NCI-H226 (cell line): ENCODE measurements at regions not wholly inside any gene's neighbourhood (a gene's known extent, or its start where the extent isn't known, plus 50 kb on each side); places are given as distances from the start of the nearest gene placed in this dataset.
A peak's percentile ranks its signal among the peaks of the same experiment; 100 is the strongest.

ENCODE experiments used
- DNase-seq: peaks from one replicate; pipeline ENCODE4 v3.0.0-alpha.2; 2015

DNA sequence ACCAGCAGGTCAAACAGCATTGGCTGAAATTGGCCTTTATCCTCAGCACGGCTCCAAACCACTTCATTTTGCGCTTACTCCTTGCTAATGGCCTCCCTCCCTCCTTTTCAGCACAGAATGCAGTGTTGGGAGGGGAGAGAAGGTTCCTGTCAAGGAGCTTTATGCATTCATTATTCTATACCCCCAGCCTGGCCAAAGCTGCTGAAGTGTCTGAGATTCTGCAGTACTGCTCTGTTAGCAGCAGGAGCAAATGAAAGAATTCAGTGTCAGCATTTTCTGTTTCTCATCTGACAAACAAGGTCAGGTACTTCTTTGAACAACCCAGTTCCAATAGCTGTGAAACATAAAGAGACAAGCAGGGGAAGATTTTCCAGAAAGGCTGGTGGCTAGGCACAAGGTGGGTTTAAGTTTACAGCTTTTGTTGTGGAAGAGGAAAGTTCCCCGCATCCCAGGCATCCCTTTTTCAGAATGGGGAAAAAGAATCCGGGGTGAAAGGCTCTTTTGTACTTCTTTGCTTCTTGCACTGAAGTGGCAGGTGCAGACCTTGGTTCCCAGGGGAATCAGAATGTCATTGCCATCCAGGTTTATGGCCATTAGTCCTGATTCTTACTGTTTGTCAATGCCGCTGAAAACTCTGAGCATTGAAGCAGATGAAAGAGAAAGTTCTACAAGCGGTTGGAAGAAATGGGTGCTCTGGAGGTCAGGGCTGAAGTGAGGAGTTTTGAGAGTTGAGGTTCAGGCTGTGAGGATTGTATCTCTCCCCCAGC lies 109.3 kb upstream of the APC start:
- DNase-seq, result no peak

DNA sequence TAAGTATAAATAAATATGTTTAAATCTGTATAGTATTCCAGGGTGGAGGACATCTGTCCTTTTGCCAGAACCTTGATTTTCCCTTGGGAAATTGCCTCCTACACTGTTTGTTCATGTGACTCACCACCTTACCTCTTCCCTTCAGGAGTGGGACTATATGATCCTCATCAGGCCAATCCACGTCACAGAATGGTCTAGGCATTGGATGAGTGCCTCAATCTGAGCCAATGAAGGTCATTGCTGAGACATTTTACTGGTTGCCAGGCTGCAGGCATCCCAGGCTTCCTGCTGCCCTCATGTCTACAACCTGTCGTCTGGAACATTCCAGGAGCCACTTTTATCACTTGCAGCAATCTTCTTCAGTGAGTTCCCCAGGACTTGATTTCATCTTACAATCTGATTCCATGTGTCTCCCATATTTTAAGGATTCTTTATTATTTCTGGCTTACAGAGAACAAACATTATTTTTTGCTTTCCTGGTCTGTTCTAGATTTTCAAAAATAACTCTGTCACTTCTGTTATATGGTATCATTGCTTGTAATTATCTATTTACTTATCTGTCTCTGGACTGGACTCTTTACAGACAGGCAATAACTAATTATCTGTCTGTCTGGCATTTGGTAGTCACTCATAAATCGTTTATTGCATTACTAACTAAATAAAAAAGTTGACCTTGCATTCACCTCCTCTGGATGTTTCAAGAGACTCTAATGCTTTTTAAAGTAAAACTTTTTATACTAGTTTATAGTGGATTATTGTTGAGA lies 107.3 kb upstream of the APC start:
- no peak for DNase-seq

DNA sequence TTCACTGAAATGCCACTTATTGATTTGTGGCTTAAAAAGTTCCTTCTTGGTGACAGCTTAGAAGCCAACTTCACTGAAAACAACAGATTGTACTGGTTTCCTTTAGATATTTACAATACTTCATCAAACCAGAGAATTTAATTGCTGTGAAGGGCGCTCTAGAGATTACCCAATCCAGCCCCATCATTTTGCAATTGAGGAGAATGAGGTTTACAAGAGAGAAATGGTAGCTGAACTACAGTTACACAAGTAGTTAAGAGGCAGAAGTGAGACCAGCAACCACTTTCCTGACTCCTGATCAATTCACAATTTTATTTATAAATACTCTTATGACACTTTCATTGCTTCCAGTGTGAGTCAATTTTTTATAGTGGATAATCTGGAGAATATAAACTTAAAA lies 103.5 kb upstream of the APC start:
- DNase-seq, result no peak

GRCh38 chr5:112634796-112635195 lies 102.9 kb upstream of the APC start:
- no peak for DNase-seq

- no peak for DNase-seq
Measured at GRCh38 chr5:112635276-112635675, 102.4 kb upstream of the APC start.

GRCh38 chr5:112635771-112636731 lies 101.6 kb upstream of the APC start:
- DNase-seq, result no peak

DNA sequence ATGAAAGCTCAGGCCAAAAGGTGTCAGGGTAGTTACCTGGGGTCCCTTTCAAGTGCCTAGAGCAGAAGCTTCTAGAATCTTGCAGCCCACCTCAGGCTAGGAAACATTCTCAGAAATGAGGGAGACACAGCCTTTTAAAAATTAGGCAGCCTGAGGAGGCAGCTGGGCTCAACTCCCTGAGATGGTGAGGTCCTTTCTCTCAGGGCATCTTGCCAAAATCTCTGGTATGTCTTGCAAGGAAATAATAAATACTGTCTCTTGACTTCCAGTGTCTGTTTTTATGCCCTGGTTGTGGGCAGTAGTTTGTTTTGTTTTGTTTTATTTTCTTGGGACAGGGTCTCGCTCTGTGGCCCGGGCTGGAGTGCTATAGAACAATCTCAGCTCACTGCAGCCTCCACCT lies 100.9 kb upstream of the APC start:
- DNase-seq, result no peak

- DNase-seq, result no peak
Measured at GRCh38 chr5:112637343-112637742, 100.3 kb upstream of the APC start.

- DNase-seq, result no peak
Measured at GRCh38 chr5:112640546-112640945, 97.1 kb upstream of the APC start.

GRCh38 chr5:112641515-112642110 lies 96.1 kb upstream of the APC start:
- no peak for DNase-seq

DNA sequence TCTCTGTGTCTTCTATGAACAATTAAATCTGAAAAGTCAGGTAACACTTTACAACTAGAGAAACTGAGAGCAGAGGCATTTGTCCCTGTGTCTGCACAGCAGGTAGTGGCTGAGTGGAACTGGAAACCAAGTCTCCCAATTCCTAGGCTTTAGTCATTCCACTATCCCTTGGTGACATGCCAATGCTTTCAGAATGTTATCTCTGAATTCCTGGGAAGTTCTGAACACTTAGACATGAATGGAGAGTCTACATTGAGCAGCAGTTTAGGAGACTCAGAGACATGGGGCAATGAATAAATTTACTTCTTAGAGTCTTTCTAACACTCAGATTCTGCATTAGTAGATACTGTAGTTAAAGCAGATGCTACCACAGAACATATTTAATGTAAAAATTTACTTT lies 94.8 kb upstream of the APC start:
- DNase-seq, result peak; percentile 49

DNA sequence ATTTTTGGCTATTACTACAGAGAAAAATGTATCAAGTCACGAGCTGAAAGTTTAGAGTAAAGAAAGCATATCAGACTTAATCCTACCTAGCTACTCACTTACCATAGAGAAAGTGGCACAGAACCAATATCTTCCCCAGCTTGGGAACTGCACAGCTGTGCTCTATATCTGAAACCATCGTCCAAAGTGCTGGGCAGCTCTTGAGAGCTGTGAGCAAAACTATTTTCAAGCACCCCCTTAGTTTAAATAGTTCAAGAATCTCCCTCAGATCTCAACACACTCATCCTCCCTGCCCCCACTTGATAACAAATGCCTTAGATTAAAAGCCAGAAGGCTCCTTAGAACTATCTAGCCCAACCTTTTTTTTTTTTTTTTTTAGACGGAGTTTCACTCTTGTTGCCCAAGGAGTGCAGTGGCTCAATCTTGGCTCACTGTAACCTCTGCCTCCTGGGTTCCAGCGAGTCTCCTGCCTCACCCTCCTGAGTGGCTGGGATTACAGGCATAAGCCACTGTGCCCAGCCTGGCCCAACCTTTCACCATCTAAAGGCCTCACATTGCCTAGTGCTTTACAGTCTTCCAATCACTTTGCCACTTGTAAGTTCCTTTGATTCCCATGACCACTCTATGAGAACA lies 94.2 kb upstream of the APC start:
- no peak for DNase-seq

DNA sequence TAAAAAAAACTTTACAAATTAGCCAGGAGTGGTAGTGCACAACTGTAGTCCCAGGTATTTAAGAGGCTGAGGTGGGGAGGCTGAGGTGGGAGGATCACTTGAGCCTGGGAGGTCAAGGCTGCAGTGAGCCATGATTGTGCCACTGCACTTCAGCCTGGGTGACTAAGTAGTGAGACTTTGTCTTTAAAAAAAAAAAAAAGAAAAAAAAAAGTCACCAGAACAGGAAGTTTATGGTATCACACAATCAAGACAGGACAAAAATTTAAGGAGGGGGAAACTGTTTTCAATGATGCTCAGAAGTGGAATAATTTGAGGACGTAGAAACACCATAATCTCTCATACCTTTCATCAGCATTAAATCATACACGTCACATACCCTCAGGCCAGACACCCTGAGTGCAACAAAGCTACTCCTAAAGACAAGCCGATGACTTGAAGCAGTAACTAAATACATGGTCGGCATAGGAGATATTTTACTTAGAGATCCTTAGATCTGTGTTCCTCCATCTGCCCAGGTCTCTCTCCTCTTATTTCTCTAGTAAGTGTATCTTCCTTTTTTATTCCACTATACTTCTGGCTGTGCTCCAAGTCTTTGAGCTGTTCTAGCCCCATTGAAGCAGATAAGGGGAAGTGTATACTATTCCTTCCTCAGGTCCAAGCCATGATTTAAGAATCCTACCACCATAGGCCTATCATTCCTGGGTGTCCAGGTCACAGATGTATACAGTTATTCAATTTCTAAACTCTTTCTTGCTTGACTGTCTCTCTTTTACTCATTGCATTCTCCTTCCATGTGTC lies 91.3 kb upstream of the APC start:
- no peak for DNase-seq

- DNase-seq, result peak; percentile 22
Measured at GRCh38 chr5:112647428-112647827, 90.3 kb upstream of the APC start.

DNA sequence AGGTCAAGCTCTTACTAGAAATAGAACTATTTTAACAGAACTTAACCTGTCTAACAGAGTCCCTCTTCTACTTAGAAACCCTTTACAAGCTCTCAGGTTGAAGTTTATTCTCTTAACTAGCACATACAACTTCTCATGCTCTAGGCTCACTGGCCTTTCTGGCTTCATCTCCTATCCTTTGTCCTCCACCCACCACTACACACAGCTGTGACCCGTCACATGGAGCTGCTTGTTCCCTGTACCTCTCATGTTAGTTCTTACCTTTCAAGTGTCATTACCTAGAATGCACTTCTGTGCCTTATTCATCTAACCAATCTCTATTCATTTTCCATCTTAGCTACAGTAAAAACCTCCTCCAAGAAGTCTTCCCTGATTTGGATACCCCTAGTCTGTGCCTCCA lies 89.4 kb upstream of the APC start:
- DNase-seq, result no peak

DNA sequence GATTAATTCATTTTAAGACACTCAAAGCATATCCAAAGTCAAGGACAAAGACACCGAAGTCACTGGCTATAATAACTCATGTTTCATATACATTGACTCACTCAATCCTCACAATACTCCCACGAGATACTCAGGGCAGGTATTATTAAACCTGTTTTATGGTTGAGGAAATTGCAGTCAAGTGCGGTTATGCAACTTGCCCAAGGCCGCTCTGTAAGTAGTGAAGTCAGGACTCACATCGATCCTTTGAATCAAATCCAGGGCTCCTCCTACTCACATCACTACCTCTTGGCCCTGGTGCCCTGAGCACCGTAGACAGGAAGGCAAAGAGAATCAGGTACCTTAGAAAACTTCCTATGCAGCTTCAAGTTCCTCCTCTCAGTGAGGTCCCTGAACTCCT lies 87.8 kb upstream of the APC start:
- peak; percentile 34 for DNase-seq

DNA sequence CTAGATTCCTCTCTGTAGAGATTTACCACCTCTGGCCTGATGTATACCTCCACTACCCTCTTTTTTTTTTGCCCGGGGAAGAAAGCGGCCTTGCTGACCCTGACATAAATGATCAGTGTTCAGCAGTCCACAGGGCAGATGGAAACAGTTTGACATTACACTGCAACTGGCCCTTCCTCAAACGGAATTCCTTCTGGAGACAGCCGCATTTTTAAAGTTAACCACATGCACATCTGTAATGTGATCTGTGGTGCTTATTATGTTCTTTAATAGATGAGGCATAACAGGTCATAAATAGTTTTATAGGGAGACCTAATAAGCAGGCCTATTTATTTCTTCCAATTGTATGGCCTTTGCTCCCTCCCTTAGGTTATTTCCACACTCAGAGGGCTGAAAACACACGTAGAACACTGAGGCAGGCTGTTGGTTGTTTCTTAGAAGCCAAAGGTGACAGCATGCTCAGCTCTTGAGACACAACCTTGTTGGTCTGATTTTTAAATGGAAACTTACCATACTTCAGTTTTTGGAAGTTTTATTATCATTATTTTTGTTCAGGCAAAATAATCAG lies 84.0 kb upstream of the APC start:
- no peak for DNase-seq

DNA sequence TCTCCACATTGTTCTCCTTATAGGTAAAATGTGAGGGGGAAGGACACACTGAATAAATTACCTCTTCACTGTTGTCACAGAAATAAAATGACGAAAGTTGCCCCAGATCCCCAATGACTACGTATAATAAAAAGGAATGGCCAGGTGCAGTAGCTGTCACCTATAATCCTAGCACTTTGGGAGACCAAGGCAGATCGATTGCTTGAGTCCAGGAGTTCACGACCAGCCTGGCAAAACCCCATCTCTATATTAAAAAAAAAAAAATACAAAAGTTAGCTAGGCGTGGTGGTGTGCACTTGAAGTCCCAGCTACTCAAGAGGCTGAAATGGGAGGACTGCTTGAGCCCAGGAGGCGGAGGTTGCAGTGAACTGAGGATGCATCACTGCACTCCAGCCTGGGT lies 82.2 kb upstream of the APC start:
- no peak for DNase-seq

- no peak for DNase-seq
Measured at GRCh38 chr5:112656451-112656850, 81.2 kb upstream of the APC start.

DNA sequence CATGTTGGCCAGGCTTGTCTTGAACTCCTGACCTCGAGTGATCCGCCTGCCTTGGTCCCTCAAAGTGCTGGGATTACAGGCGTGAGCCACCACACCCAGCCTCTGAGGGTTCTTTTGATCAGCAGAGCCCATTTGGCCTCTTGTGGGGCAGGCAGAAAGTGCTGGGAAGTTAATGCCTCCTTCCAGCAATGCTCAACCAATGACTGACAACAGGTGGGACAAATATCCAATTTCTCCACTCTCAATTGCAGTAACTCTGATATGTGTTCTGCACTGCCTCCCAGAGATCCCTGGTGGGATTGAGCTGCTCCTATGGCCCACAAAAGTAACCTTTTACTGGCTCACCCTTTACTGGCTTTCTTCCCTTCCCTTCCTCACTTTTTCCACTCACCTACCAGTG lies 79.9 kb upstream of the APC start:
- DNase-seq, result no peak

DNA sequence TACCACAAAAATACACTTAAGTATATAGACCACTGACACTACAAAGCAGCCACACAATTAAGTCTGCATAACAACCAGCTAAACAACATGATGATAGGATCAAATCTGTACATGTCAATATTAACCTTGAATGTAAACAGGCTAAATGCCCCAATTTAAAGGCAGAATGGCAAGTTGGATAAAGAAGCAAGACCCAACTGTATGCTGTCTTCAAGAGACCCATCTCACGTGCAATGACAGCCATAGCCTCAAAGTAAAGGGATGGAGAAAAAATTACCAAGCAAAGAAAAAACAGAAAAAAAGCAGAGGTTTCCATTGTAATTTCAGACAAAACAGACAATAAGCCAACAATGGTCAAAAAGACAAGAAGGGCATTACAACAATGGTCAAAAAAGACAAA lies 77.3 kb upstream of the APC start:
- DNase-seq, result no peak
